ENCODE measurements at regions not wholly inside any gene's neighbourhood (a gene's known extent, or its start where the extent isn't known, plus 50 kb on each side); places are given as distances from the start of the nearest gene placed in this dataset.
A peak's percentile ranks its signal among the peaks of the same experiment; 100 is the strongest.

GRCh38 chr2:129091620-129092019, 773.0 kb upstream of the HS6ST1 start:
- TF ChIP-seq POLR2AphosphoS5 (IDR thresholded peaks at IDR 0.05; ENCODE audit: low read depth, low read length) (no peak), SPI1 (IDR thresholded peaks at IDR 0.05; ENCODE audit: low read depth, low read length) (peak; percentile 87), POLR2A (IDR thresholded peaks at IDR 0.05; ENCODE audit: low read depth, low read length) (no peak), PAX5 (IDR thresholded peaks at IDR 0.05; ENCODE audit: insufficient read depth, low read length, severe bottlenecking) (no peak)
